B cell (primary cell): ENCODE measurements at regions not wholly inside any gene's neighbourhood (a gene's known extent, or its start where the extent isn't known, plus 50 kb on each side); places are given as distances from the start of the nearest gene placed in this dataset.

Experiments used
- EZH2 ChIP-seq: IDR thresholded peaks from 2 replicates; pipeline ENCODE4 v1.6.1; 2012; ENCODE audit warnings: borderline replicate concordance, low read depth, mild to moderate bottlenecking, moderate library complexity, low read length; ENCODE audit not compliant: insufficient read depth, poor library complexity, severe bottlenecking
- TF ChIP-seq, protein P1 (sequence below): fragments of 200-600 bp; IDR thresholded peaks from one replicate; pipeline ENCODE4 v1.8.0; 2022; ENCODE audit warnings: antibody characterized with exemption, mild to moderate bottlenecking

DNA sequence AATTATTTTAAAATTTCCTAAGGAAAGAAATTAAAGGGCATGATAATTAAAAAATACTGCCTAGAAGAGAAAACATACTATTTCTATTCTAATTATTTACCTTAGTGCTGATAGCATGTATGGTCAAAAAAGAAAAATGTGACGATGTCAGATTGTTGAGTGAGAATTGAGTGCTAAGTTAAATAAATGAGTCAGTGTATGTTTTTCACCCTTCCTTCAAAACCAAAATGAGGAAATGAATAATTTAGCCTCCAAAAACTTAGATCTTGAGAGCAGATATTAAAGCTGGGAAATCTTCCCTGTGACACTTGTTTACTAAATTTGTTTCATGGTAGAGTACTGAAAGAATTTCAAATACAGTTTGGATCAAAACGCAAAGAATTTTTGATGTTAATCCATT lies 58.6 kb upstream of the NYAP2 start:
- TF ChIP-seq, protein P1, sequence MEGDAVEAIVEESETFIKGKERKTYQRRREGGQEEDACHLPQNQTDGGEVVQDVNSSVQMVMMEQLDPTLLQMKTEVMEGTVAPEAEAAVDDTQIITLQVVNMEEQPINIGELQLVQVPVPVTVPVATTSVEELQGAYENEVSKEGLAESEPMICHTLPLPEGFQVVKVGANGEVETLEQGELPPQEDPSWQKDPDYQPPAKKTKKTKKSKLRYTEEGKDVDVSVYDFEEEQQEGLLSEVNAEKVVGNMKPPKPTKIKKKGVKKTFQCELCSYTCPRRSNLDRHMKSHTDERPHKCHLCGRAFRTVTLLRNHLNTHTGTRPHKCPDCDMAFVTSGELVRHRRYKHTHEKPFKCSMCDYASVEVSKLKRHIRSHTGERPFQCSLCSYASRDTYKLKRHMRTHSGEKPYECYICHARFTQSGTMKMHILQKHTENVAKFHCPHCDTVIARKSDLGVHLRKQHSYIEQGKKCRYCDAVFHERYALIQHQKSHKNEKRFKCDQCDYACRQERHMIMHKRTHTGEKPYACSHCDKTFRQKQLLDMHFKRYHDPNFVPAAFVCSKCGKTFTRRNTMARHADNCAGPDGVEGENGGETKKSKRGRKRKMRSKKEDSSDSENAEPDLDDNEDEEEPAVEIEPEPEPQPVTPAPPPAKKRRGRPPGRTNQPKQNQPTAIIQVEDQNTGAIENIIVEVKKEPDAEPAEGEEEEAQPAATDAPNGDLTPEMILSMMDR, result no peak
- TF ChIP-seq EZH2, result no peak
